Mammary epithelial cell (primary cell): ENCODE measurements at regions not wholly inside any gene's neighbourhood (a gene's known extent, or its start where the extent isn't known, plus 50 kb on each side); places are given as distances from the start of the nearest gene placed in this dataset.

Experiments
- EZH2 ChIP-seq: IDR thresholded peaks from 2 replicates; pipeline ENCODE4 v1.6.1; 2012; ENCODE audit warnings: low read length, inconsistent platforms, borderline replicate concordance
- TF ChIP-seq, protein P1 (sequence below), 2 donors: IDR thresholded peaks in 1 of 2; conservative IDR thresholded peaks in 1 of 2; 2 replicates each; pipeline ENCODE4 v1.5.1; 2011 to 2012; ENCODE audit warnings: inconsistent platforms in 2 of 2, low read length in 2 of 2, mild to moderate bottlenecking in 2 of 2, control low read depth in 1 of 2, low read depth in 1 of 2; ENCODE audit not compliant: insufficient read depth in 1 of 2; ENCODE audit errors: extremely low read depth in 1 of 2

DNA sequence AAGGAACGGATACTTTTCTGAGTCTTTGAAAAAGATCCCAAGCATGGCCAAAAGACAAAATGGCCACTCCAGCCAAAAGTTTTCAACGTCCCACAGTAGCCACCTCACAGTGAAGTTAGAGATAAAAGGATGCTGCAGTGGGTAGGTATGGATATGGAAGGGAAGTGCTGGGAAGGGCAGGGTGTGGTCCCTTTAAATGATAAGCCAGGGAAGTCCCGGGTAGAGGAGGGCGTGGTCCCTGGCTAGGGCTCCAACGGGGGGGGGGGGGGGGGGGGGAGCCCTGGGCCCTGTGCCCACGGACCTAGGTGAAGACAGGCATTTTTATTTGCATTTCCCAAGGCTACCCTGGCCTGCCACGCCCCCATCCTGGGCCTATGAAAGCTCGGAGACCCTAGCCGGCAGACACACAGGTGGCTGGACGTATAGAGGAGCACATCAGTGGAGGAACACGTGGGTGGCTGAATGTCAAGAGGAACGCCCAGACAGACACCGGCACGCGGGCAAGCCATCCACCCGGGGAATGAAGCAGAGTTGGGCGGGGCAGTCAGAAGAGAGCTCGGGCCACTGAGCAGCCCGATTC lies 306.7 kb downstream of the NFIB start:
- TF ChIP-seq, protein P1, sequence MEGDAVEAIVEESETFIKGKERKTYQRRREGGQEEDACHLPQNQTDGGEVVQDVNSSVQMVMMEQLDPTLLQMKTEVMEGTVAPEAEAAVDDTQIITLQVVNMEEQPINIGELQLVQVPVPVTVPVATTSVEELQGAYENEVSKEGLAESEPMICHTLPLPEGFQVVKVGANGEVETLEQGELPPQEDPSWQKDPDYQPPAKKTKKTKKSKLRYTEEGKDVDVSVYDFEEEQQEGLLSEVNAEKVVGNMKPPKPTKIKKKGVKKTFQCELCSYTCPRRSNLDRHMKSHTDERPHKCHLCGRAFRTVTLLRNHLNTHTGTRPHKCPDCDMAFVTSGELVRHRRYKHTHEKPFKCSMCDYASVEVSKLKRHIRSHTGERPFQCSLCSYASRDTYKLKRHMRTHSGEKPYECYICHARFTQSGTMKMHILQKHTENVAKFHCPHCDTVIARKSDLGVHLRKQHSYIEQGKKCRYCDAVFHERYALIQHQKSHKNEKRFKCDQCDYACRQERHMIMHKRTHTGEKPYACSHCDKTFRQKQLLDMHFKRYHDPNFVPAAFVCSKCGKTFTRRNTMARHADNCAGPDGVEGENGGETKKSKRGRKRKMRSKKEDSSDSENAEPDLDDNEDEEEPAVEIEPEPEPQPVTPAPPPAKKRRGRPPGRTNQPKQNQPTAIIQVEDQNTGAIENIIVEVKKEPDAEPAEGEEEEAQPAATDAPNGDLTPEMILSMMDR (conservative IDR thresholded peaks at IDR 0.05 in 1 of 2, IDR thresholded peaks at IDR 0.05 in 1 of 2; ENCODE audit: extremely low read depth in 1 of 2, insufficient read depth in 1 of 2, low read depth in 1 of 2, low read length in 2 of 2) = no peak
- TF ChIP-seq EZH2 = no peak
